GM12874 (cell line): ENCODE measurements at regions not wholly inside any gene's neighbourhood (a gene's known extent, or its start where the extent isn't known, plus 50 kb on each side); places are given as distances from the start of the nearest gene placed in this dataset.

Source experiments
- TF ChIP-seq, protein P1 (sequence below): IDR thresholded peaks from 2 replicates; pipeline ENCODE4 v1.5.1; 2011; ENCODE audit warnings: low read depth, mild to moderate bottlenecking, control low read depth, low read length, moderate library complexity; ENCODE audit not compliant: insufficient read depth

DNA sequence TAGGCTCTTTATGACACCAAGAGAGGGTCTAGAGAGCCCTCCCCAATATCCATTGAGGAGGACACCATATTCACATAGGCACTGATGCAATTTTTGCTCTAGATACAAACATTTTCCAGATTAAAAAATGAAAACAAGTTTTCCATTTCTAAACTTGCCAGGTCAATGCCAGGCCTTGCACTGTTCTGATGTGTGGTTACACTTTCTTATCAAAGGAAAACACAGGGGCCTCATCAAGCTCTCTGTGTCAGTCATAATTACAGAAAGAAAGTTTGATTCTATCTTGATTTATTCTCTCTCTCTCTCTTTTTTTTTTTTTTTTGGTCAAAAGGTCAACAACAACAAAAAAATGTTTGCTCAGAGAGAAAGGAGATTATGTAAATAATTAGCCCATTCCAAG is 80.2 kb upstream of the ACSL4 start:
- TF ChIP-seq, protein P1, sequence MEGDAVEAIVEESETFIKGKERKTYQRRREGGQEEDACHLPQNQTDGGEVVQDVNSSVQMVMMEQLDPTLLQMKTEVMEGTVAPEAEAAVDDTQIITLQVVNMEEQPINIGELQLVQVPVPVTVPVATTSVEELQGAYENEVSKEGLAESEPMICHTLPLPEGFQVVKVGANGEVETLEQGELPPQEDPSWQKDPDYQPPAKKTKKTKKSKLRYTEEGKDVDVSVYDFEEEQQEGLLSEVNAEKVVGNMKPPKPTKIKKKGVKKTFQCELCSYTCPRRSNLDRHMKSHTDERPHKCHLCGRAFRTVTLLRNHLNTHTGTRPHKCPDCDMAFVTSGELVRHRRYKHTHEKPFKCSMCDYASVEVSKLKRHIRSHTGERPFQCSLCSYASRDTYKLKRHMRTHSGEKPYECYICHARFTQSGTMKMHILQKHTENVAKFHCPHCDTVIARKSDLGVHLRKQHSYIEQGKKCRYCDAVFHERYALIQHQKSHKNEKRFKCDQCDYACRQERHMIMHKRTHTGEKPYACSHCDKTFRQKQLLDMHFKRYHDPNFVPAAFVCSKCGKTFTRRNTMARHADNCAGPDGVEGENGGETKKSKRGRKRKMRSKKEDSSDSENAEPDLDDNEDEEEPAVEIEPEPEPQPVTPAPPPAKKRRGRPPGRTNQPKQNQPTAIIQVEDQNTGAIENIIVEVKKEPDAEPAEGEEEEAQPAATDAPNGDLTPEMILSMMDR: no peak

DNA sequence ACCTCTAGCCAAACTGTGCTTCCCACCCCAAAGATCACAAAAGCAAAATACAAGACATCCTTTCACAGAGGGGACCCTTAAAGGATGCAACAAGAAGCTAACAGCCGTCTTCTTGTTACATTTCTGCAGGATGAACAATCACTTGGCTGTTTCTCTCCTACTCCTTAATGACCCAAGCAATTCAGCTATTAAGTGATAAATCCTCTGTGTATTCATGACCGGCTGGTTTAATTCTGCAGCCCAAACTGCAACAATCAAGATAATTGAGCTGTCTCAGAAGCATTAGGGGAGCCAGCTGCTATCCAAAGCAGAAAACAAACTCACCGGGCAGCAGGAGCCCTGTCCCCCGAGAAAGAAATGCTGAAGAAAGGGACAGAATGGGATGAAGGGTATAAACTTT is 85.9 kb upstream of the ACSL4 start:
- TF ChIP-seq, protein P1: no peak

DNA sequence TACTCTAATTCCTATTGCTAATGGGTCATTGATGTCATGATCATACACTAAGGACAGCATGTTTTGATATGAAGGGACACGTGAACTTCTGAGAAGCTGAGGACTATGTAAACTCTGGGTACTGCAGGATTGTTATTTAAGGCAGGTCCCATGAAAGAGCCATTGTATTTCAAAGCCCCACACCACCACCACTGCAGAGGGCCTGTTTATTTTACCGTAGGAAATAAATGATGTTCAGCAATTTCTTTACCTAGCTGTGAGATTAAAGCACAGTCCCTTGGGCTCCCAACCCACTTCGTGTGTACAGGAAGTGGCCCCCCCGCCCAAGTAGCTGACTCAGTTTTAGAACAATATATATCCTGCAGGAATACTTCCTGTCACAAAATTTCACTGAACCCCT is 89.8 kb upstream of the ACSL4 start:
- TF ChIP-seq, protein P1: no peak

DNA sequence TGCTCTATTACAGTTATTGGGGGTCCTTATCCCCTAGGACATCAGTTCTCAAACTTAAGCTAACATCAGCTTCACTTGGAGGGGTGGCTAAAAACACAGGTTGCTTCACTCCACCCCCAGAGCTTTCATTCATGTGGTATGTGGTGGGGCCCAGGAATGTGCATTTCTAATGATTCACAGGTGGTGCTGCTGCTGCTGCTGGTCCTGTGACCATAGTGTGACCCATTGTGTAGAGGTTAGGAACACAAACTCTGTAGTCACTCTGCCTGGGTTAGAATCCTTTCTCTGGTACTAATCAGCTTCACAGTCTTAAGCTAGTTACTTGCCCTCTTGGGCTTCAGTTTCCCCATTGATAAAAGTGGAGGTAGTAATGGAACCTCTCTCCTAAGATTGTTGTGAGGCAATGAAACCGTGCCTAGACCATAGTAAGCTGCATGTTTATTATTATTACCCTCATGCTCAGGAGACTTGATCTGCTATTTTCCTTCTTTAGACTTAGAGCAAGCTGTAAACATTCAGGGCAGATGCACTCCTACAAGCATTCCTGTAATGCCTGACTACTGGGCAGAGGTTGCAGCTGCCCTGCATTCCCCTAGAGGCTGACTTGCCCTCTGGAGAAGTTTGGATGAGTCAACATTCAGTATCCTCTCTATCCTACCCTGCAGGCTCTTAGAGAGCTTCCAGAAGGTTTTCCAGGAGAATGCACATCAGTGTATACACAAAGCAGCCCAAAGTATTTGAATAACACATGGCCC is 94.1 kb upstream of the ACSL4 start:
- TF ChIP-seq, protein P1: no peak

DNA sequence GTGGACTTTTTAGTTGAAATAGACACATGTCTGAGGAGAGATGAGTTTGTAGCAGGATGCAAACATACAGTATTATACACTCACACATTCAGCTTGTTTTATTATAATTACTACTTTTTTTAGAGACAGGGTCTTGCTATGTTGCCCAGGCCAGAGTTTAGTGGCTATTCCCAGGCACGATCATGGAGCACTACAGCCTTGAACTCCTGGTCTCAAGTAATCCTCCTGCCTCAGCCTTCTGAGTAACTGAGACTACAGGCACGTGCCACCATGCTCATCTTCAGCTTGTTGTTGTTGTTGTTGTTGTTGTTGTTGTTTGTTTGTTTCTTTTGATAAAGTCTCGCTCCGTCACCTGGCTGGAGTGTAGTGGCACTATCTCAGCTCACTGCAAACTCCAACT is 94.7 kb upstream of the ACSL4 start:
- TF ChIP-seq, protein P1: no peak

DNA sequence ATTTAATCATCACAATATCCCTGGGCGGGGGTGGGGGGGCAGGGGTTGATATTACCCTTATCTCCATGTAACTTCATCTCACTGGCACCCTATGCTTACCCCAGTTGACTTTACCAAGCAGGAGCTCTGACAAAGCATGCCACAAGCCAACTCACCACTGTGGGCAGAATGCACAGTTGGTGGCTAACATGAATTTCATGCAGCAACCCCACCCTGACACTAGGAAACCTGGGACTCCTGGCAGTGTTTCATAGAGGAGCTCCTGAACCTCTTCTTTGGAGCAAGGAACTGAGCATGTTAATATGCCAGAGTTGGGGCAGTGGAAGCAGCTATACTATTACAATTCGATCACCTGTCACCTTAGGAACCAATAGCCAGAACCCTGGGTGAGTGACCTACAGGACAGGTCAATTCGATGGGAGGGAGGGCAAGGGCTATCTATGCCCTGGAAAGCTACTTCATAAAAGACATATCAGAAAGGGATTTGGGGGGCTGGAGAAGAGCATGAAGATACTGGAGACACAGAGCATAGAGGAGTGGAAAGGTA is 97.2 kb upstream of the ACSL4 start:
- TF ChIP-seq, protein P1: no peak

DNA sequence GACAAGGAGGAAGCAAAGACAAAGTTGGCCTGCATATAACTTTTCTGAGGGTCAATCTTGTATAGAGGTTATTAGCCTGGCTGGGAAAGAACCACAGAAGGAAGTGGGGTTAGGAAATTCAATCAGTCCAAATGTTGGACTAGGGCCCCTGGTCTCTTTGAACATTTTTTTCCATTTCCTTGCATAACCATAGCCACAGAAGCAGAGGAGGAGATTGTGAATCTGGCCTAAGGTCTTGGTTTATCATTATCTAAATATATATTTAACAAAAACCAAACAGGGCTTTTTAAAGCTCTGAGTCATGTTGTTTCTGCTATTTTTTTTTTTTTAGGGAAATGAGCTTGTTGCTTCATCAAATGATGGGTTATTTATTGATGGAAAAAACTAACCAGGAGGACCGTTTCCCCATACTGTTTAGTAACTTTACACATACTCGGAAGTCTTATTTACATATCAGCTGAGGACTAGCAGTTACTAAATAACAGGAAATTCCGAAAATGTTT is 97.7 kb upstream of the ACSL4 start:
- TF ChIP-seq, protein P1: no peak
